Spleen (tissue), 8 donors: ENCODE measurements at regions not wholly inside any gene's neighbourhood (a gene's known extent, or its start where the extent isn't known, plus 50 kb on each side); places are given as distances from the start of the nearest gene placed in this dataset.

Experiments used
- DNase-seq: peaks from one replicate; pipeline ENCODE4 v3.0.0-alpha.2; 2020
- H3K27ac ChIP-seq, 8 donors: fragments of 200-600 bp; sonication (generic) in 7 of 8; 1 replicate in 4 of 8; 2 replicates in 4 of 8; pipeline versions ENCODE4 v1.5.0 to v1.8.0; 2016 to 2021; ENCODE audit warnings: inconsistent platforms in 4 of 8, mild to moderate bottlenecking in 4 of 8, moderate library complexity in 1 of 8
- H3K27me3 ChIP-seq, 7 donors: fragments of 200-600 bp; sonication (generic) in 6 of 7; replicated peaks in 1 of 7; 1 replicate in 4 of 7; 2 replicates in 3 of 7; pipeline versions ENCODE4 v1.5.0 to v1.8.0; 2016 to 2021; ENCODE audit warnings: inconsistent platforms in 3 of 7, mild to moderate bottlenecking in 1 of 7
- H3K36me3 ChIP-seq, 6 donors: fragments of 200-600 bp; sonication (generic) in 5 of 6; 1 replicate in 4 of 6; 2 replicates in 2 of 6; pipeline versions ENCODE4 v1.5.0 to v1.8.0; 2016 to 2021; ENCODE audit warnings: inconsistent platforms in 2 of 6
- H3K4me1 ChIP-seq, 6 donors: fragments of 200-600 bp; sonication (generic) in 5 of 6; 1 replicate in 3 of 6; 2 replicates in 3 of 6; pipeline versions ENCODE4 v1.5.0 to v1.8.0; 2016 to 2021; ENCODE audit warnings: inconsistent platforms in 3 of 6
- H3K4me3 ChIP-seq, 8 donors: fragments of 200-600 bp; sonication (generic) in 7 of 8; 1 replicate in 4 of 8; 2 replicates in 4 of 8; pipeline versions ENCODE4 v1.5.0 to v1.8.0; 2016 to 2021; ENCODE audit warnings: inconsistent platforms in 4 of 8, mild to moderate bottlenecking in 4 of 8, moderate library complexity in 2 of 8
- H3K9me3 ChIP-seq, 8 donors: fragments of 200-600 bp; sonication (generic) in 7 of 8; 1 replicate in 4 of 8; 2 replicates in 4 of 8; pipeline versions ENCODE4 v1.5.0 to v1.8.0; 2016 to 2021; ENCODE audit warnings: inconsistent platforms in 4 of 8
- CTCF ChIP-seq, 11 experiments: fragments of 200-600 bp in 7 of 11; fragments of 450-650 bp in 4 of 11; sonication (generic) in 4 of 11; IDR thresholded peaks in 8 of 11; conservative IDR thresholded peaks in 3 of 11; 1 replicate in 7 of 11; 2 replicates in 4 of 11; pipeline versions ENCODE4 v1.4.0 to v1.8.0; 2016 to 2021; ENCODE audit warnings: antibody characterized with exemption in 11 of 11, inconsistent platforms in 4 of 11, mild to moderate bottlenecking in 1 of 11
- POLR2A ChIP-seq, 3 donors: fragments of 450-650 bp; IDR thresholded peaks; one replicate each; pipeline ENCODE4 v1.5.1; 2017; ENCODE audit warnings: antibody characterized with exemption in 3 of 3, mild to moderate bottlenecking in 1 of 3
- POLR2AphosphoS5 ChIP-seq, 3 donors: sonication (generic); formaldehyde crosslinking; IDR thresholded peaks; one replicate each; pipeline ENCODE4 v1.5.1; 2017; ENCODE audit warnings: antibody characterized with exemption in 3 of 3
- intact Hi-C: fragments of 100-400 bp; cut with DNase I; formaldehyde crosslinking; loops from one replicate; pipeline ENCODE4 v1.15.0; 2023; ENCODE audit warnings: low total_unique reads
- donor health status: DM: no; HTN: no; CAD: no; lungs with moderate emphysema.
- donor health status: DM: no; HTN: no; CAD: no.
- donor health status: DM: no; HTN: no; CAD: no.
- donor health status: DM: yes; HTN: yes; CAD: no.

GRCh38 chr3:132772252-132772651, 50.0 kb upstream of the NPHP3 start:
- Histone ChIP-seq H3K27me3 (peaks cover 0 to 9% (median 0%) of the 10 kb centered on the region in 7 donors), H3K27ac (no peak overlapping the region), H3K9me3 (peaks cover 0 to 9% (median 0%) of the 10 kb centered on the region in 8 donors), H3K36me3 (no peaks in the 10 kb centered on the region), H3K4me3 (no peak overlapping the region), H3K4me1 (no peaks in the 10 kb centered on the region)
- no peak for DNase-seq
- intact Hi-C loops, result no loop called here
- no peak for TF ChIP-seq POLR2AphosphoS5 (IDR thresholded peaks at IDR 0.05)
- no peak for TF ChIP-seq CTCF (IDR thresholded peaks at IDR 0.05 in 8 of 11, conservative IDR thresholded peaks at IDR 0.05 in 3 of 11)
- no peak for TF ChIP-seq POLR2A (IDR thresholded peaks at IDR 0.05)
